ENCODE measurements at regions not wholly inside any gene's neighbourhood (a gene's known extent, or its start where the extent isn't known, plus 50 kb on each side); places are given as distances from the start of the nearest gene placed in this dataset.

DNA sequence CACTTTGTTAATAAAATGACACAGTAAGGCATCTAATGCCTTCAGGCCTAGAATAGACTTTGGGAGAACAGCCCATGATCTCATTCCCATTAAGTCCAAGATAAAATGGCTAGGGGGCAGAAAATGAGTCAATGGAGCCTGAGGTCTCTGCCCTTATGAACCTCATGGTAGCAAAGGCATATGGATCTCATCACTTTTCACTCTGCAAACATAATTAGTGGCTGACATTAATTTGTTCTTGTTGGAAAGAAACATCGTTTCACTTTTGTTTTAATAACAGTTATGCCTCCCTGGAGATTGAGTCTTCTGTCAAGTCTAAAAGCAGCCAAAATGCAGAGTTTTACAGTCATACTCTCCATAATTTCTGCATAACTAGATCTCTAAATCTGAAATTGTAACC is 111.8 kb upstream of the API5 start:
- TF ChIP-seq, protein P1, sequence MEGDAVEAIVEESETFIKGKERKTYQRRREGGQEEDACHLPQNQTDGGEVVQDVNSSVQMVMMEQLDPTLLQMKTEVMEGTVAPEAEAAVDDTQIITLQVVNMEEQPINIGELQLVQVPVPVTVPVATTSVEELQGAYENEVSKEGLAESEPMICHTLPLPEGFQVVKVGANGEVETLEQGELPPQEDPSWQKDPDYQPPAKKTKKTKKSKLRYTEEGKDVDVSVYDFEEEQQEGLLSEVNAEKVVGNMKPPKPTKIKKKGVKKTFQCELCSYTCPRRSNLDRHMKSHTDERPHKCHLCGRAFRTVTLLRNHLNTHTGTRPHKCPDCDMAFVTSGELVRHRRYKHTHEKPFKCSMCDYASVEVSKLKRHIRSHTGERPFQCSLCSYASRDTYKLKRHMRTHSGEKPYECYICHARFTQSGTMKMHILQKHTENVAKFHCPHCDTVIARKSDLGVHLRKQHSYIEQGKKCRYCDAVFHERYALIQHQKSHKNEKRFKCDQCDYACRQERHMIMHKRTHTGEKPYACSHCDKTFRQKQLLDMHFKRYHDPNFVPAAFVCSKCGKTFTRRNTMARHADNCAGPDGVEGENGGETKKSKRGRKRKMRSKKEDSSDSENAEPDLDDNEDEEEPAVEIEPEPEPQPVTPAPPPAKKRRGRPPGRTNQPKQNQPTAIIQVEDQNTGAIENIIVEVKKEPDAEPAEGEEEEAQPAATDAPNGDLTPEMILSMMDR (IDR thresholded peaks at IDR 0.05) = no peak
- no peak for TF ChIP-seq EP300 (IDR thresholded peaks at IDR 0.05)
- TF ChIP-seq POLR2A (IDR thresholded peaks at IDR 0.05) = no peak
- TF ChIP-seq POLR2AphosphoS5 (IDR thresholded peaks at IDR 0.05) = no peak

Data from suprapubic skin (tissue), 4 donors.